ENCODE measurements at regions not wholly inside any gene's neighbourhood (a gene's known extent, or its start where the extent isn't known, plus 50 kb on each side); places are given as distances from the start of the nearest gene placed in this dataset.

DNA sequence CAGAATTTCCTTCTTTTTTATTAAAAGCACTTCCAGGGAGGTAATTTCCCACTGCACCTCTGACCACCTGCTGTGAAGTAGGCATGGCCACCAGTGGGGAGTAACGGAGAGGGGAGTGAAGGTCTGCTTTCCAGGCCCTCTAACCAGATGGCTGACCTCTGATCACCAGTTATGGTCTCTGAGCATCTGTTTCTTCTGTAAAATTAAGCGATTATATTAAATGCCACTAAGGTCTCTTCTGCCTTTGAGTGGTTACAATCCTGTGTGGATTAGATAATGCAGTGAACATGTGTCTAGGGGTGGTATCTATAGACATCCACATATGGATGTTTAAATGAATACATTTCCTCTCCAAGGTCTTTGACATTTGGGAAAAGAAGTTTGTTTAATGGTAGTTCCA lies 199.6 kb downstream of the HERPUD2 start:
- Histone ChIP-seq H3K4me3 (ENCODE audit: low read depth, low read length) (no peak overlapping the region), H3K27ac (ENCODE audit: low read depth, low read length) (no peak overlapping the region), H3K9me3 (ENCODE audit: control insufficient read depth, insufficient read depth, low read length) (no peaks in the 10 kb centered on the region), H3K27me3 (ENCODE audit: control insufficient read depth, insufficient read depth, low read length) (no peaks in the 10 kb centered on the region)
- POLR2A ChIA-PET = no interaction called here
- CTCF ChIA-PET = no interaction called here
- DNase-seq (ENCODE audit: low read depth, low spot score) = no peak
- TF ChIP-seq, protein P1, sequence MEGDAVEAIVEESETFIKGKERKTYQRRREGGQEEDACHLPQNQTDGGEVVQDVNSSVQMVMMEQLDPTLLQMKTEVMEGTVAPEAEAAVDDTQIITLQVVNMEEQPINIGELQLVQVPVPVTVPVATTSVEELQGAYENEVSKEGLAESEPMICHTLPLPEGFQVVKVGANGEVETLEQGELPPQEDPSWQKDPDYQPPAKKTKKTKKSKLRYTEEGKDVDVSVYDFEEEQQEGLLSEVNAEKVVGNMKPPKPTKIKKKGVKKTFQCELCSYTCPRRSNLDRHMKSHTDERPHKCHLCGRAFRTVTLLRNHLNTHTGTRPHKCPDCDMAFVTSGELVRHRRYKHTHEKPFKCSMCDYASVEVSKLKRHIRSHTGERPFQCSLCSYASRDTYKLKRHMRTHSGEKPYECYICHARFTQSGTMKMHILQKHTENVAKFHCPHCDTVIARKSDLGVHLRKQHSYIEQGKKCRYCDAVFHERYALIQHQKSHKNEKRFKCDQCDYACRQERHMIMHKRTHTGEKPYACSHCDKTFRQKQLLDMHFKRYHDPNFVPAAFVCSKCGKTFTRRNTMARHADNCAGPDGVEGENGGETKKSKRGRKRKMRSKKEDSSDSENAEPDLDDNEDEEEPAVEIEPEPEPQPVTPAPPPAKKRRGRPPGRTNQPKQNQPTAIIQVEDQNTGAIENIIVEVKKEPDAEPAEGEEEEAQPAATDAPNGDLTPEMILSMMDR (IDR thresholded peaks at IDR 0.05; ENCODE audit: low read depth, low read length) = no peak

DNA sequence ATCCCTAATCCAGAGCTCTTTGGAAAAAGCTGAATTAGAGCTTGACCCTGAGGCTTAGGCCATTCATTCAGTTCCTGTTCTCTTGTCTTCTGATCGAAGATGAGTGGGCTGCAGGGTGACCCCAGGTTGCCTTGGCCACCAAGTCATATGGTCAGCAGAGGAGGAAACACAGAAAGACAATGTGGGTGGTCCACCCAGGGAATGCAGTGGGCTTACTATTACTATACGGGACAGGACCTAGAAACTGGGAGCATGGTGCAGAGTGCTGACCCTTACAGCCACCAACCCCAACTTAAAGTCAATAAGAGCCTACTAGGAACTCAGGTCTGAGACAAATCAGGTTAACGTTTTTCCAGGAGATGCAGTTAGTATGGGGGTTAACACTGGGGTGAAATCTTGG lies 200.5 kb downstream of the HERPUD2 start:
- Histone ChIP-seq H3K27me3 (ENCODE audit: control insufficient read depth, insufficient read depth, low read length) (no peaks in the 10 kb centered on the region), H3K4me3 (ENCODE audit: low read depth, low read length) (no peak overlapping the region), H3K27ac (ENCODE audit: low read depth, low read length) (no peak overlapping the region), H3K9me3 (ENCODE audit: control insufficient read depth, insufficient read depth, low read length) (no peaks in the 10 kb centered on the region)
- TF ChIP-seq, protein P1 (IDR thresholded peaks at IDR 0.05; ENCODE audit: low read depth, low read length) = no peak
- ChIA-PET POLR2A (interaction anchor here (0.6 kb wide), 1 partner anchor 129 kb away, joined by 3 read pairs; no protein-coding TSS in a partner anchor), CTCF (no interaction called here)
- no peak for DNase-seq (ENCODE audit: low read depth, low spot score)

DNA sequence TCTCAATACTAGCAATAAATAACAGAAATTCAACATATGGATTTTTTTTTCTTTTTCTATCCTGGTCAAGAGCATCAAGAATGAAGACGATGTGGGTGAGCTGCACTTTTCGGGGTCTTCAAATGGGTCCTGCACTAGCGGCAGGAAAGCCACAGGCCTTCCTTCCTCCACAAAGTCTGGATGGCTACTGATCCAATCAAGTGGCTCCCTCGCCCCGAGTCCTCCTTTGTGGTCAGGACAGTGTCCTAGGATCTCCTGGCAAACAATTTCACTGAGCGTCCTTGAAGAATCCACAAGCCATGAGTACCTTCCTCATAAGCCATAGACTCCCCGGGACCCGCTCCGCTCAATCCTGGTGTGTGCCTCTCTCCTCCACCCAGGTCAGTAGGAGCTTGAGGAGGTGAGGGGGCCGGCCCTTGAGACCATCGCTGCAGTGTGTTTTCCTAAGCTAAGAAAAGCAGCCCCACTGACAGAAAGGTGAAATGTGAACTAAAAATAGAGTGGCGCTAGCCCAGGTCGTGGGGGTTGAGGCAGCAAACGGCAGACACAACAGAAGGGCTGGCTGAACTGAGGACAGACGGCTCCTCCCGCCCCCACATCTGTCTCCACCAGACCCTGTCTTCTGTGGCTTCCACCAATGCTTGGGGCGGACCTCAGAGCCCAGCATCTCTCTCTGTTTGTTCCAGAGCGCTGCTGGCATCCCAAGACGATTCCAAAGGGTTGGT lies 202.3 kb downstream of the HERPUD2 start:
- DNase-seq (ENCODE audit: low read depth, low spot score) = no peak
- Histone ChIP-seq H3K27ac (ENCODE audit: low read depth, low read length) (peak overlapping the region; percentile 11), H3K4me3 (ENCODE audit: low read depth, low read length) (no peak overlapping the region), H3K27me3 (ENCODE audit: control insufficient read depth, insufficient read depth, low read length) (no peaks in the 10 kb centered on the region), H3K9me3 (ENCODE audit: control insufficient read depth, insufficient read depth, low read length) (no peaks in the 10 kb centered on the region)
- CTCF ChIA-PET = no interaction called here
- POLR2A ChIA-PET = no interaction called here
- TF ChIP-seq, protein P1 (IDR thresholded peaks at IDR 0.05; ENCODE audit: low read depth, low read length) = no peak

DNA sequence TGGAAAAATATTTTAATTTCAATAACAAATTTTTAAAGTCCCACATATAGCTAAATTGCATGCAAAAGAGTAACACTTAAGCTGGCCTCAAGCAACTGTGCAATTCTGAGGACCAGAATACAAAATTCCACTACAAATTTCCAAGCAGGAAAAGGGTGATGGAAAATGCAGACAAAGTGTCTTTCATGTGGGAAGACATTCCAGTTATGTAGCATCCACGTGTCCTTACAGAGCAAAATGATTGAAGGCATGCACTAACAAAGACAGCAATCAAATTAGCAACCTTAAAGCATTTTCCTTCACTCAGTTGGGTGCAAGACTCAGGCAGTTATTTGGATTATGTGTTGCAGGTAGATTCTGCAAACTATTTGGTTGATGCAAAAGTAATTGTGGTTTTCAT lies 203.7 kb downstream of the HERPUD2 start:
- POLR2A ChIA-PET = no interaction called here
- CTCF ChIA-PET = no interaction called here
- DNase-seq (ENCODE audit: low read depth, low spot score) = no peak
- no peak overlapping the region for H3K4me3 ChIP-seq (ENCODE audit: low read depth, low read length)
- H3K27me3 ChIP-seq (ENCODE audit: control insufficient read depth, insufficient read depth, low read length) = no peaks in the 10 kb centered on the region
- TF ChIP-seq, protein P1 (IDR thresholded peaks at IDR 0.05; ENCODE audit: low read depth, low read length) = no peak
- no peaks in the 10 kb centered on the region for H3K9me3 ChIP-seq (ENCODE audit: control insufficient read depth, insufficient read depth, low read length)
- no peak overlapping the region for H3K27ac ChIP-seq (ENCODE audit: low read depth, low read length)

DNA sequence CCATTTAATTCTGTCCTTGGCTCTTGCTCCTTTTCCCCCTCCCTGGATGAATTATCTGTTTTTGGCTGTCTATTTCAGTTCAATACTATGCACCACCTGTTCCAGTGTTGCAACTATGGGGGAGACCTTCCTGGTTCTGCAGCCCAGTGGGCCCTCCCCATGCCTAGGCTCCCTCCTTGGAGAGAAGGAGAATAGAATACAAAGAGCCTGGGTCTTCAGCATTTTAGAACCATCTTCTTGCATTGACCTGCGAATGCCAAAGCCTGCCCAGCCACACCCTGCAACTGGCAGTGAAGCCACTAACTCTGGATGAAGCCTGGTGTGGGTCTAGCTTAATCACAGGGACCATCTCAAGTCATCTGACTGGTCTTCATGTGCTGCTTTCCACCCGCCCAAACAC lies 207.1 kb downstream of the HERPUD2 start:
- Histone ChIP-seq H3K27me3 (ENCODE audit: control insufficient read depth, insufficient read depth, low read length) (no peaks in the 10 kb centered on the region), H3K4me3 (ENCODE audit: low read depth, low read length) (no peak overlapping the region), H3K27ac (ENCODE audit: low read depth, low read length) (no peak overlapping the region), H3K9me3 (ENCODE audit: control insufficient read depth, insufficient read depth, low read length) (no peaks in the 10 kb centered on the region)
- TF ChIP-seq, protein P1 (IDR thresholded peaks at IDR 0.05; ENCODE audit: low read depth, low read length) = no peak
- POLR2A ChIA-PET = no interaction called here
- CTCF ChIA-PET = no interaction called here
- DNase-seq (ENCODE audit: low read depth, low spot score) = no peak

Data from AG04450 (cell line).